Erythroblast (primary cell): ENCODE measurements at regions not wholly inside any gene's neighbourhood (a gene's known extent, or its start where the extent isn't known, plus 50 kb on each side); places are given as distances from the start of the nearest gene placed in this dataset.

Experiments used
- GATA1 ChIP-seq: IDR thresholded peaks from 2 replicates; pipeline ENCODE4 v1.6.1; 2011; ENCODE audit warnings: low read depth, mild to moderate bottlenecking, control low read depth, low read length, moderate library complexity
- POLR2A ChIP-seq: IDR thresholded peaks from 2 replicates; pipeline ENCODE4 v1.6.1; 2011; ENCODE audit warnings: mild to moderate bottlenecking, low read length

DNA sequence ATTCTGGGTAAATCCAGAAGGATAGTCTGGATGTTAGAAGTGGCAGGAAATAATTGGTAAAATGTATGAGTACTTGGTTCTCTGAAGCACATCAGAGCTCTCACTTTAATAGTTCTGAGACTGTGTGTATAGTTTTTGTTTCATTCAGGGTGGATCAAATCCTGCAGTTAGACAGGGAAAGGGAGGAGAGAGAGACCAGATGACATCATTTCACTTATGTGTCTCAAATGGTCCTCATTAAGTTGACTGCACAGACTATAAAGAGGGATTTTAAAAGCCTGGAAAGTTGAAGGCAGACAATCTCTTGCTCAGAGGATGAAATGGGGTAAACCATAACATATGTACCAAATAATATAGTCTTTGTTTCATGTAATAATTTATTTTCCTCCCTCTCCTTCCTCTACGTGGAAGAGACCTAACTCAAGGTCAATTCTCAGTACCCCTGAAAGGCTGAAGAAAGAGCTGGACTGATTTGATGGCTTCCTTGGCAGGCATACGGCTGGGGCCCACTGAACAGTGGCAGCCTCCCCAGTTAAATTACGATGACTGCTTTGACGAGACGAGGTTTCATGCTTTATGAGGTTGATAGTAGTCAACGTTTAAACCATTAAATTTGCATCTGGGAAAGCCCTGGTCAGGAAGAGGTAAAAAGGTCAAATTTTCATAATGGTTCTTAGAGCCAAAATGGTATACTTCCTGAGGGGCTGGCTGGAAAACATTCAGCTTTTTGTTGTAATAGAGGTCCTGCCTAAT, 395.1 kb upstream of the RPS23 start:
- TF ChIP-seq POLR2A (no peak), GATA1 (no peak)
